ENCODE measurements at regions not wholly inside any gene's neighbourhood (a gene's known extent, or its start where the extent isn't known, plus 50 kb on each side); places are given as distances from the start of the nearest gene placed in this dataset.
"Not testable (repeated sequence)": the region's sequence is repeated elsewhere in the genome, so short reads cannot be mapped to it uniquely, and the experiment has no call there.

DNA sequence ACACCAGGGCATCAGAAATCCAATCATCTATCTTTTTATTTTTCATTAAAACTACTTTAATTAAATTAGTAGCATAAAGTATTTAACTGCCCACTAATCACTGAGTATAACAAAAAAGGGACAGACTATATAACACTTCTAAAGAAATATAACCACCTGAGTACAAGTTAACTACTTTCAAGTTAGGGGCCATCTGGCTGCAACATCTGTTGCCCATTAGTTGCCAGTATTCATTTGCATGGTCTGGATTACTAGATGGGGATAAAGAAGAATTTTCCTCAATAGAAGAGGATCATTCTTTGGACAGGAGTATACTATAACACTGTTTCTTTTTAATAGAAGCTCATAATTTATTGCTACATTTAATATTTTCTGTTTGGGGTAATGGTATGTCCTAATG is 446.4 kb downstream of the AMY1C start:
- Histone ChIP-seq H3K9me3 (ENCODE audit: low read depth, low read length, poor library complexity, severe bottlenecking) (peaks cover 6% of the 10 kb centered on the region), H3K4me1 (ENCODE audit: insufficient read depth, low read length, poor library complexity, severe bottlenecking) (no peaks in the 10 kb centered on the region), H3K36me3 (ENCODE audit: insufficient read depth, low read length, poor library complexity, severe bottlenecking) (no peaks in the 10 kb centered on the region), H3K27me3 (replicated peaks; ENCODE audit: insufficient read depth, low read depth, low read length, poor library complexity) (no peaks in the 10 kb centered on the region), H3K4me3 (ENCODE audit: low read depth, low read length, poor library complexity, severe bottlenecking) (no peak overlapping the region), H3K27ac (ENCODE audit: low read depth, low read length, poor library complexity, severe bottlenecking) (no peak overlapping the region)
- ChIA-PET CTCF (no interaction called here), POLR2A (ENCODE audit: low non-redundant PET) (no interaction called here)
- no TSS peak for BruUV-seq (replicated peaks)
- TF ChIP-seq EZH2 (IDR thresholded peaks at IDR 0.05; ENCODE audit: borderline replicate concordance, low read depth, low read length, poor library complexity, severe bottlenecking) = no peak
- TF ChIP-seq, protein P1, sequence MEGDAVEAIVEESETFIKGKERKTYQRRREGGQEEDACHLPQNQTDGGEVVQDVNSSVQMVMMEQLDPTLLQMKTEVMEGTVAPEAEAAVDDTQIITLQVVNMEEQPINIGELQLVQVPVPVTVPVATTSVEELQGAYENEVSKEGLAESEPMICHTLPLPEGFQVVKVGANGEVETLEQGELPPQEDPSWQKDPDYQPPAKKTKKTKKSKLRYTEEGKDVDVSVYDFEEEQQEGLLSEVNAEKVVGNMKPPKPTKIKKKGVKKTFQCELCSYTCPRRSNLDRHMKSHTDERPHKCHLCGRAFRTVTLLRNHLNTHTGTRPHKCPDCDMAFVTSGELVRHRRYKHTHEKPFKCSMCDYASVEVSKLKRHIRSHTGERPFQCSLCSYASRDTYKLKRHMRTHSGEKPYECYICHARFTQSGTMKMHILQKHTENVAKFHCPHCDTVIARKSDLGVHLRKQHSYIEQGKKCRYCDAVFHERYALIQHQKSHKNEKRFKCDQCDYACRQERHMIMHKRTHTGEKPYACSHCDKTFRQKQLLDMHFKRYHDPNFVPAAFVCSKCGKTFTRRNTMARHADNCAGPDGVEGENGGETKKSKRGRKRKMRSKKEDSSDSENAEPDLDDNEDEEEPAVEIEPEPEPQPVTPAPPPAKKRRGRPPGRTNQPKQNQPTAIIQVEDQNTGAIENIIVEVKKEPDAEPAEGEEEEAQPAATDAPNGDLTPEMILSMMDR (conservative IDR thresholded peaks at IDR 0.05; ENCODE audit: low read depth, low read length) = no peak
- intact Hi-C loops (cut with micrococcal nuclease; ENCODE audit: unreplicated experiment) = no loop called here
- DNase-seq (ENCODE audit: low spot score) = no peak

DNA sequence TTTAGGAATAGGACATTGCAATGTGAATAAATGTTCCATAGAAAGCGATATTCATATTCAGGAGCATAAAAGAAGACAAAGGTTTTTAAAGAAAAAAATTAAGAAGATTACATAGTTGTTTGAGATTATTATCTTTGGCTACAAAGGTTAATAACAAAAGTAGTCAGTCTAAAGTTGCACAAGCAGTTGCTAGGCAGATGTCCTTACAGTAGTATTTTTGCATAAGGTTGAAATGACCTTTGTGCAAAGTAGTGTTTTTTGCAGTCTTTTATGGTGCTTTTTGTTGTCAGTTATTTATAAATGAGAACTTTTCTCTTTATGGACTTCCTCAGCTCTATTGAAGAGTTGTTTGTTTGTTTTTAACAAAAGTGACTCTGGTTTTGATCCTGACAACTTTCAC is 447.8 kb downstream of the AMY1C start:
- no peak overlapping the region for H3K27ac ChIP-seq (ENCODE audit: low read depth, low read length, poor library complexity, severe bottlenecking)
- no TSS peak for BruUV-seq (replicated peaks)
- DNase-seq (ENCODE audit: low spot score) = no peak
- no peak for TF ChIP-seq EZH2 (IDR thresholded peaks at IDR 0.05; ENCODE audit: borderline replicate concordance, low read depth, low read length, poor library complexity, severe bottlenecking)
- TF ChIP-seq, protein P1 (conservative IDR thresholded peaks at IDR 0.05; ENCODE audit: low read depth, low read length) = no peak
- ChIA-PET CTCF (no interaction called here), POLR2A (ENCODE audit: low non-redundant PET) (no interaction called here)
- intact Hi-C loops (cut with micrococcal nuclease; ENCODE audit: unreplicated experiment) = no loop called here
- no peaks in the 10 kb centered on the region for H3K4me1 ChIP-seq (ENCODE audit: insufficient read depth, low read length, poor library complexity, severe bottlenecking)
- H3K4me3 ChIP-seq (ENCODE audit: low read depth, low read length, poor library complexity, severe bottlenecking) = no peak overlapping the region
- H3K27me3 ChIP-seq (replicated peaks; ENCODE audit: insufficient read depth, low read depth, low read length, poor library complexity) = no peaks in the 10 kb centered on the region
- no peaks in the 10 kb centered on the region for H3K36me3 ChIP-seq (ENCODE audit: insufficient read depth, low read length, poor library complexity, severe bottlenecking)
- H3K9me3 ChIP-seq (ENCODE audit: low read depth, low read length, poor library complexity, severe bottlenecking) = peaks cover 13% of the 10 kb centered on the region

DNA sequence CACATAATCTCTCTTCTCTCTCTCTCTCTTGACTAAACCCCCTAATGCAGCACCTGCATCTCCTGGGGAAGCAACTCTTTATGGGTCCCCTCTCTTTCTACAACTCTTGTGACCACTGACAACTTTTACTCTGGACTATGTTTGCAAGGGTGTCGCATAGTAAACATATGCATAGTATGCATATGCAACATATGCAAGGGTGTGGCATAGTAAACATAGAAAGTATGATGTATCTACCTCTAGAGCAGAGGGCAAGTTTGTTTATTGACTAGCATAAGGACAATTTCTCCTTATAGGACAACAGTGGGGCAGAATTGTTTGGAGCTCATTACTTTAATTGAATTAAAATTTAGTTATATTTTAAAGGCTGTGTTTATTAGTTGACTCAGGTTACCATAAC is 462.5 kb downstream of the AMY1C start:
- DNase-seq (ENCODE audit: low spot score) = no peak
- intact Hi-C loops (cut with micrococcal nuclease; ENCODE audit: unreplicated experiment) = no loop called here
- H3K9me3 ChIP-seq (ENCODE audit: low read depth, low read length, poor library complexity, severe bottlenecking) = no peaks in the 10 kb centered on the region
- H3K4me3 ChIP-seq (ENCODE audit: low read depth, low read length, poor library complexity, severe bottlenecking) = no peak overlapping the region
- BruUV-seq (replicated peaks) = no TSS peak
- no peaks in the 10 kb centered on the region for H3K27me3 ChIP-seq (replicated peaks; ENCODE audit: insufficient read depth, low read depth, low read length, poor library complexity)
- H3K36me3 ChIP-seq (ENCODE audit: insufficient read depth, low read length, poor library complexity, severe bottlenecking) = no peaks in the 10 kb centered on the region
- no peak overlapping the region for H3K27ac ChIP-seq (ENCODE audit: low read depth, low read length, poor library complexity, severe bottlenecking)
- CTCF ChIA-PET = no interaction called here
- no peaks in the 10 kb centered on the region for H3K4me1 ChIP-seq (ENCODE audit: insufficient read depth, low read length, poor library complexity, severe bottlenecking)
- no peak for TF ChIP-seq EZH2 (IDR thresholded peaks at IDR 0.05; ENCODE audit: borderline replicate concordance, low read depth, low read length, poor library complexity, severe bottlenecking)
- TF ChIP-seq, protein P1 (conservative IDR thresholded peaks at IDR 0.05; ENCODE audit: low read depth, low read length) = no peak
- POLR2A ChIA-PET (ENCODE audit: low non-redundant PET) = no interaction called here

DNA sequence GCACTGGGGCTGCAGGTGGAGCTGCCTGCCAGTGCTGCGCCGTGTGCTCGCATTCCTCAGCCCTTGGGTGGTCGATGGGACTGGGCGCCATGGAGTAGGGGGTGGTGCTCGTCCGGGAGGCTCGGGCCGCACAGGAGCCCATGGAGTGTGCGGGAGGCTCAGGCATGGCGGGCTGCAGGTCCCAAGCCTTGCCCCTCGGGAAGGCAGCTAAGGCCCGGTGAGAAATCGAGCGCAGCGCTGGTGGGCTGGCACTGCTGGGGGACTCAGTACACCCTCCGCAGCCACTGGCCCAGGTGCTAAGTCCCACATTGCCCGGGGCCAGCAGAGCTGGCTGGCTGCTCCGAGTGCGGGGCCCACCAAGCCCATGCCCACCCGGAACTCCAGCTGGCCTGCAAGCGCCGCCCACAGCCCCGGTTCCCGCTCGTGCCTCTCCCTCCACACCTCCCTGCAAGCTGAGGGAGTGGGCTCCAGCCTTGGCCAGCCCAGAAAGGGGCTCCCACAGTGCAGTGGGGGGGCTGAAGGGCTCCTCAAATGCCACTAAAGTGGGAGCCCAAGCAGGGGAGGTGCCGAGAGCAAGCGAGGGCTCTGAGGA is 467.8 kb downstream of the AMY1C start:
- intact Hi-C loops (cut with micrococcal nuclease; ENCODE audit: unreplicated experiment); H3K27me3 ChIP-seq (replicated peaks; ENCODE audit: insufficient read depth, low read depth, low read length, poor library complexity); H3K4me3 ChIP-seq (ENCODE audit: low read depth, low read length, poor library complexity, severe bottlenecking); DNase-seq (ENCODE audit: low spot score); H3K4me1 ChIP-seq (ENCODE audit: insufficient read depth, low read length, poor library complexity, severe bottlenecking); POLR2A ChIA-PET (ENCODE audit: low non-redundant PET); H3K27ac ChIP-seq (ENCODE audit: low read depth, low read length, poor library complexity, severe bottlenecking); BruUV-seq (replicated peaks); H3K36me3 ChIP-seq (ENCODE audit: insufficient read depth, low read length, poor library complexity, severe bottlenecking); CTCF ChIA-PET; H3K9me3 ChIP-seq (ENCODE audit: low read depth, low read length, poor library complexity, severe bottlenecking): not testable (repeated sequence)

All from A673 (cell line).